Panc1 (cell line): ENCODE measurements at regions not wholly inside any gene's neighbourhood (a gene's known extent, or its start where the extent isn't known, plus 50 kb on each side); places are given as distances from the start of the nearest gene placed in this dataset.

Experiments used
- ATAC-seq: fragments of 200-7000 bp; cut with Tn5 transposase; 2 replicates; pipeline ENCODE4 v1.9.1; 2020; ENCODE audit warnings: mild to moderate bottlenecking, moderate library complexity
- BruUV-seq: library from RNA; stranded (reverse); fragments of 400-500 nt; replicated peaks from 2 replicates; lab custom pipeline; 2021; lab: Mats Ljungman, UMichigan
- CTCF ChIA-PET: fragments of 300-600 bp; sonication (Branson Sonifier 250); formaldehyde crosslinking; loops from one replicate; lab custom pipeline; 2022; ENCODE audit warnings: antibody characterized with exemption; lab: Charles Lee
- POLR2A ChIA-PET: fragments of 300-600 bp; sonication (Branson Sonifier 250); formaldehyde crosslinking; loops from one replicate; lab custom pipeline; 2022; ENCODE audit warnings: antibody characterized with exemption; lab: Charles Lee
- DNase-seq: peaks from one replicate; pipeline ENCODE4 v3.0.0-alpha.2; 2010; ENCODE audit warnings: low read depth, low spot score
- H3K27ac ChIP-seq: 2 replicates; pipeline ENCODE4 v1.5.1; 2011; ENCODE audit warnings: mild to moderate bottlenecking, low read length, inconsistent platforms
- H3K27me3 ChIP-seq: fragments of 200-500 bp; sonication (Bioruptor generic); 2 replicates; pipeline ENCODE4 v1.6.0; 2014; ENCODE audit warnings: low read length, inconsistent platforms; ENCODE audit not compliant: control insufficient read depth, insufficient read depth
- H3K36me3 ChIP-seq: fragments of 200-500 bp; sonication (Bioruptor generic); 2 replicates; pipeline ENCODE4 v1.5.1; 2014; ENCODE audit warnings: inconsistent platforms, mild to moderate bottlenecking, low read length, moderate library complexity; ENCODE audit not compliant: control insufficient read depth, insufficient read depth
- H3K4me1 ChIP-seq: 2 replicates; pipeline ENCODE4 v1.5.1; 2011; ENCODE audit warnings: inconsistent platforms, mild to moderate bottlenecking, low read length, moderate library complexity; ENCODE audit not compliant: control insufficient read depth, insufficient read depth
- H3K4me3 ChIP-seq, 2 experiments: 2 replicates each; pipeline ENCODE4 v1.5.1; 2011 to 2012; ENCODE audit warnings: low read depth in 2 of 2, low read length in 2 of 2, mild to moderate bottlenecking in 2 of 2, inconsistent platforms in 1 of 2, moderate library complexity in 1 of 2
- H3K9me3 ChIP-seq: fragments of 200-500 bp; sonication (Bioruptor generic); 2 replicates; pipeline ENCODE4 v1.5.1; 2014; ENCODE audit warnings: low read depth, mild to moderate bottlenecking, inconsistent platforms, low read length, moderate library complexity; ENCODE audit not compliant: control insufficient read depth, insufficient read depth
- POLR2AphosphoS5 ChIP-seq: IDR thresholded peaks from 2 replicates; pipeline ENCODE4 v1.6.1; 2012; ENCODE audit warnings: mild to moderate bottlenecking, low read depth, low read length, moderate library complexity
- SIN3A ChIP-seq: IDR thresholded peaks from 2 replicates; pipeline ENCODE4 v1.6.1; 2012; ENCODE audit warnings: low read depth, mild to moderate bottlenecking, low read length, moderate library complexity, borderline replicate concordance; ENCODE audit not compliant: insufficient read depth
- TCF7L2 ChIP-seq: IDR thresholded peaks from 2 replicates; pipeline ENCODE4 v1.6.1; 2011; ENCODE audit warnings: mild to moderate bottlenecking, low read depth, low read length, inconsistent platforms
- in situ Hi-C: cut with HindIII; loops from 2 replicates; pipeline ENCODE4 v1.10.0; 2016; ENCODE audit warnings: low sequenced_read_pairs, low pct_unique_long_range_greater_than_20kb
- intact Hi-C: fragments of 100-400 bp; cut with micrococcal nuclease; formaldehyde crosslinking; loops from one replicate; pipeline ENCODE4 v1.10.0; 2022; ENCODE audit not compliant: unreplicated experiment
- TF ChIP-seq, protein P1 (sequence below), 2 experiments: IDR thresholded peaks; 2 replicates each; pipeline ENCODE4 v1.6.1; 2011 to 2012; ENCODE audit warnings: low read depth in 2 of 2, control low read depth in 1 of 2, low read length in 1 of 2, mild to moderate bottlenecking in 1 of 2, moderate library complexity in 1 of 2; ENCODE audit not compliant: insufficient read depth in 1 of 2
- TF ChIP-seq, protein P2 (sequence below): fragments of 450-650 bp; IDR thresholded peaks from 2 replicates; pipeline ENCODE4 v1.5.1; 2017; ENCODE audit warnings: mild to moderate bottlenecking

DNA sequence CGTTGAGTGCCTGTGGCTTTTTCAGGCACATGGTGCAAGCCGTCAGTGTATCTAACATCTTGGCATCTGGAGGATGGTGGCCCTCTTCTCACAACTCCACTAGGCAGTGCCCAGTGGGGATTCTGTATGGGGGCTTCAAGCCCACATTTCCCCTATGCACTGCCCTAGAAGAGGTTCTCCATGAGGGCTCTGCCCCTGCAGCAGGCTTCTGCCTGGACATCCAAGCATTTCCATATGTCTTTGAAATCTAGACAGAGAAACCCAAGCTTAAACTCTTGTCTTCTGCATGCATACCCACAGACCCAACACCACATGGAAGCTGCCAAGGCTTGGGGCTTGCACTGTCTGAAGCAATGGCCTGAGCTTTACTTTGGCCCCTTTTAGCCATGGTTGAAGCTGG, 146.4 kb downstream of the ARL4A start:
- in situ Hi-C loops (no loop called here), intact Hi-C loops (no loop called here)
- Histone ChIP-seq H3K4me1 (no peaks in the 10 kb centered on the region), H3K4me3 (no peak overlapping the region), H3K27me3 (no peaks in the 10 kb centered on the region), H3K36me3 (no peaks in the 10 kb centered on the region), H3K9me3 (no peaks in the 10 kb centered on the region), H3K27ac (no peak overlapping the region)
- TF ChIP-seq, protein P1, sequence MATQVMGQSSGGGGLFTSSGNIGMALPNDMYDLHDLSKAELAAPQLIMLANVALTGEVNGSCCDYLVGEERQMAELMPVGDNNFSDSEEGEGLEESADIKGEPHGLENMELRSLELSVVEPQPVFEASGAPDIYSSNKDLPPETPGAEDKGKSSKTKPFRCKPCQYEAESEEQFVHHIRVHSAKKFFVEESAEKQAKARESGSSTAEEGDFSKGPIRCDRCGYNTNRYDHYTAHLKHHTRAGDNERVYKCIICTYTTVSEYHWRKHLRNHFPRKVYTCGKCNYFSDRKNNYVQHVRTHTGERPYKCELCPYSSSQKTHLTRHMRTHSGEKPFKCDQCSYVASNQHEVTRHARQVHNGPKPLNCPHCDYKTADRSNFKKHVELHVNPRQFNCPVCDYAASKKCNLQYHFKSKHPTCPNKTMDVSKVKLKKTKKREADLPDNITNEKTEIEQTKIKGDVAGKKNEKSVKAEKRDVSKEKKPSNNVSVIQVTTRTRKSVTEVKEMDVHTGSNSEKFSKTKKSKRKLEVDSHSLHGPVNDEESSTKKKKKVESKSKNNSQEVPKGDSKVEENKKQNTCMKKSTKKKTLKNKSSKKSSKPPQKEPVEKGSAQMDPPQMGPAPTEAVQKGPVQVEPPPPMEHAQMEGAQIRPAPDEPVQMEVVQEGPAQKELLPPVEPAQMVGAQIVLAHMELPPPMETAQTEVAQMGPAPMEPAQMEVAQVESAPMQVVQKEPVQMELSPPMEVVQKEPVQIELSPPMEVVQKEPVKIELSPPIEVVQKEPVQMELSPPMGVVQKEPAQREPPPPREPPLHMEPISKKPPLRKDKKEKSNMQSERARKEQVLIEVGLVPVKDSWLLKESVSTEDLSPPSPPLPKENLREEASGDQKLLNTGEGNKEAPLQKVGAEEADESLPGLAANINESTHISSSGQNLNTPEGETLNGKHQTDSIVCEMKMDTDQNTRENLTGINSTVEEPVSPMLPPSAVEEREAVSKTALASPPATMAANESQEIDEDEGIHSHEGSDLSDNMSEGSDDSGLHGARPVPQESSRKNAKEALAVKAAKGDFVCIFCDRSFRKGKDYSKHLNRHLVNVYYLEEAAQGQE (IDR thresholded peaks at IDR 0.05; ENCODE audit: insufficient read depth in 1 of 2, low read depth in 2 of 2, low read length in 1 of 2), result no peak
- TF ChIP-seq SIN3A (no peak), POLR2AphosphoS5 (no peak), TCF7L2 (no peak)
- TF ChIP-seq, protein P2, sequence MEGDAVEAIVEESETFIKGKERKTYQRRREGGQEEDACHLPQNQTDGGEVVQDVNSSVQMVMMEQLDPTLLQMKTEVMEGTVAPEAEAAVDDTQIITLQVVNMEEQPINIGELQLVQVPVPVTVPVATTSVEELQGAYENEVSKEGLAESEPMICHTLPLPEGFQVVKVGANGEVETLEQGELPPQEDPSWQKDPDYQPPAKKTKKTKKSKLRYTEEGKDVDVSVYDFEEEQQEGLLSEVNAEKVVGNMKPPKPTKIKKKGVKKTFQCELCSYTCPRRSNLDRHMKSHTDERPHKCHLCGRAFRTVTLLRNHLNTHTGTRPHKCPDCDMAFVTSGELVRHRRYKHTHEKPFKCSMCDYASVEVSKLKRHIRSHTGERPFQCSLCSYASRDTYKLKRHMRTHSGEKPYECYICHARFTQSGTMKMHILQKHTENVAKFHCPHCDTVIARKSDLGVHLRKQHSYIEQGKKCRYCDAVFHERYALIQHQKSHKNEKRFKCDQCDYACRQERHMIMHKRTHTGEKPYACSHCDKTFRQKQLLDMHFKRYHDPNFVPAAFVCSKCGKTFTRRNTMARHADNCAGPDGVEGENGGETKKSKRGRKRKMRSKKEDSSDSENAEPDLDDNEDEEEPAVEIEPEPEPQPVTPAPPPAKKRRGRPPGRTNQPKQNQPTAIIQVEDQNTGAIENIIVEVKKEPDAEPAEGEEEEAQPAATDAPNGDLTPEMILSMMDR, result no peak
- CTCF ChIA-PET, result no interaction called here
- DNase-seq, result no peak
- POLR2A ChIA-PET, result no interaction called here
- ATAC-seq, result no peak
- BruUV-seq, result no TSS peak

DNA sequence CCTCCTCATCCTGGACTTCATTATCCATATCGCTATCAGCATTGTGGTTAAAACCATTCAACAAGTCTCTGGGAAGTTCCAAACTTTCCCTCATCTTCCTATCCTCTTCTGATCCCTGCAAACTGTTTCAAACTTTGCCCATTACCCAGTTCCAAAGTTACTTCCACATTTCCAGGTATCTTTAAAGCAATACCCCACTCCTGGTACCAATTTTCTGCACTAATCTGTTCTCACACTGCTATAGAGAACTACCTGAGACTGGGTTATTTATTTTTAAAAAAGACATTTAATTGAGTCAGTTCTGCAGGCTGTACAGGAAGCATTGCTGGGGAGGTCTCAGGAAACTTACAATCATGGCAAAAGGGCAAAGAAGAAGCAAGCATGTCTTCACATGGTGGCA, 147.3 kb downstream of the ARL4A start:
- no peak for ATAC-seq
- H3K27ac ChIP-seq, result no peak overlapping the region
- ChIA-PET CTCF (no interaction called here), POLR2A (no interaction called here)
- no peak for DNase-seq
- TF ChIP-seq POLR2AphosphoS5, result no peak
- TF ChIP-seq, protein P2, result no peak
- no peak for TF ChIP-seq SIN3A
- no peaks in the 10 kb centered on the region for H3K4me1 ChIP-seq
- in situ Hi-C loops, result no loop called here
- BruUV-seq, result no TSS peak
- no peak overlapping the region for H3K4me3 ChIP-seq
- H3K27me3 ChIP-seq, result no peaks in the 10 kb centered on the region
- intact Hi-C loops, result no loop called here
- no peaks in the 10 kb centered on the region for H3K36me3 ChIP-seq
- H3K9me3 ChIP-seq, result no peaks in the 10 kb centered on the region
